T-helper 1 cell treated with Interleukin-12 subunit alpha and Interleukin-12 subunit beta and Interleukin-4 antibody, amounts not matched to agents 30 μg/mL and 1 μg/mL, for 36 hours (primary cell): ENCODE measurements at regions not wholly inside any gene's neighbourhood (a gene's known extent, or its start where the extent isn't known, plus 50 kb on each side); places are given as distances from the start of the nearest gene placed in this dataset.

ENCODE experiments used
- H3K27ac Mint-ChIP-seq: one replicate; pipeline ENCODE4 v1.8.0; 2021; ENCODE audit warnings: mild to moderate bottlenecking, mixed read lengths
- H3K27me3 Mint-ChIP-seq: one replicate; pipeline ENCODE4 v1.8.0; 2021; ENCODE audit warnings: low read depth, mixed read lengths
- H3K36me3 Mint-ChIP-seq: one replicate; pipeline ENCODE4 v1.8.0; 2021; ENCODE audit warnings: low read depth, mixed read lengths
- H3K4me1 Mint-ChIP-seq: one replicate; pipeline ENCODE4 v1.8.0; 2021; ENCODE audit warnings: low read depth, mixed read lengths
- H3K4me3 Mint-ChIP-seq: one replicate; pipeline ENCODE4 v1.8.0; 2021; ENCODE audit warnings: mild to moderate bottlenecking, moderate library complexity, mixed read lengths
- H3K9me3 Mint-ChIP-seq: one replicate; pipeline ENCODE4 v1.8.0; 2021; ENCODE audit warnings: mixed read lengths

GRCh38 chr1:229943148-229943714 lies 123.8 kb upstream of the GALNT2 start:
- no peaks in the 10 kb centered on the region for H3K4me1 Mint-ChIP-seq
- H3K4me3 Mint-ChIP-seq: no peak overlapping the region
- no peaks in the 10 kb centered on the region for H3K9me3 Mint-ChIP-seq
- no peak overlapping the region for H3K27ac Mint-ChIP-seq
- peaks cover 2% of the 10 kb centered on the region for H3K27me3 Mint-ChIP-seq
- no peaks in the 10 kb centered on the region for H3K36me3 Mint-ChIP-seq

DNA sequence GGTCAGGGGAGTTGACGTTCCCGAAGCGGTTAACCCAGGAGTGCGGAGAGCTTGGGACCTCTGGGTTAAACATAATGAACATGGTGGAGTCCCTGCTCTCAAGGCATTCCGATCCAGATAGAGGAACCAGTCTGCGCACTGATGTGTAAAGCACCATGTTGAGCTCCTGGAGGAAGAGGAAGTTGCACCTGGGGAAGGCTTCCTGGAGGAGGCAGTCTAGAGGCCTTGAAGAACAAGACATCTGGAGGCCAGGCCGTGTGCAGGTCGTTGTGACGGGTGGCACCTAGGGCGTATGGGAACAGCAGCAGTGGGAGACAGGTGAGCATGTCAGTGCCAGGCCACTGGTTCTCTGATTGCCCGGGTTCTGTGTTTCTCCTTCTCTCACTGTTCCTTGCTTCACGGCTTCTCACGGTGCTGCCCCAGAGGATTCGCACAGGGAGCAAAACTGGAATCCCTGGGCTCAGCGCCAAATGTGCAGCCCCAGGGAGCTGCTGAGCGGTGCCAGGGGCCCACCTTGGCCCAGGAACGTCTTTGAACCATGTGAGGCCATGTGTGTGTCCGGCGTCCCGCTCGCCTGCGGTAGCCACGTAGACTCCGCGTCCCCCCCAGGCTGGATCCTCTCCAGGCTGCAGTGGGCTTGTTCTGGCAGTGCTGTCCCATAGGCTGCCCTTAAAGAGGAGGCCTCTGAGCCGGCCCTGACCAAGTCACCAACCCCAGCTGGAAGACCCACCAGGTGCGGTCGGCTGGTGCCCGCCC lies 122.9 kb upstream of the GALNT2 start:
- Mint-ChIP-seq H3K9me3 (no peaks in the 10 kb centered on the region), H3K4me1 (no peaks in the 10 kb centered on the region), H3K36me3 (no peaks in the 10 kb centered on the region), H3K27ac (no peak overlapping the region), H3K27me3 (no peaks in the 10 kb centered on the region), H3K4me3 (no peak overlapping the region)

DNA sequence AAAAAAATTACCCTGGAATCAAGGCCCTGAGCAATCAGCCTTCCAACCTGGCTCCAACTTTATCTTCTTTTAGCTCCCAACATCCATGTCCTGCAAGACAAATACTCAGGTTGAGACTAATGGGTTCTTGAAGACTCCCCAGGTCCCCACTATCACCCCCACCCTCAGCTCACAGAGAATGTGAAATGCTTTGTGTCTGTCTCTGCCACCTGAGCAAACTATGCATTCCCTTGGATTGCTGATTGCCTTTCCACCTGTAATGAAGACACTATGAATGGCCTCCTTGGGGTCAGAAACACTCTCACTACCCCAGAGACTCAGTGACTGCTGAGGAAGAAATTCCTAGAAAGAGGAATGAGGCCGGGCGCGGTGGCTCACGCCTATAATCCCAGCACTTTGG lies 121.2 kb upstream of the GALNT2 start:
- H3K4me3 Mint-ChIP-seq: no peak overlapping the region
- no peaks in the 10 kb centered on the region for H3K36me3 Mint-ChIP-seq
- H3K4me1 Mint-ChIP-seq: no peaks in the 10 kb centered on the region
- H3K27me3 Mint-ChIP-seq: peaks cover 7% of the 10 kb centered on the region
- no peaks in the 10 kb centered on the region for H3K9me3 Mint-ChIP-seq
- H3K27ac Mint-ChIP-seq: no peak overlapping the region

DNA sequence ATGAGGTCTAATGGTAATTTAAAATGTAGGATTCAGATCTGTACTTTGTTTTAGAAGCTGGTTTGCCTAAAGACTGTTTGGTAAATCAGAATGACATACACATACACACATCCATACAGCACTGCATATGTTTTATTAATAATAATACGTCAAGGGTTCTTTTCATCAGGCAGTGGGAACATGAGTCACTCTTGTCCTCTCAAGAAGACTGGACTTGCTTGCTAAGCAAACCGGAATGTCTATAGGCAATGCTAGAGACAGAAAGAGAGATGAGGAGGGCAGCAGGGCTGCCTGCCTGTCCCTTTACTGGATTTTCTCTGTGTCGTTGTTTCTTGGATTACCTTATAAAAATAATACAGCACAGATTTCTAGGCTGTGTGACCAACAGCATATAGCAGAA lies 119.1 kb upstream of the GALNT2 start:
- no peaks in the 10 kb centered on the region for H3K9me3 Mint-ChIP-seq
- H3K36me3 Mint-ChIP-seq: no peaks in the 10 kb centered on the region
- no peak overlapping the region for H3K27ac Mint-ChIP-seq
- H3K4me3 Mint-ChIP-seq: no peak overlapping the region
- H3K27me3 Mint-ChIP-seq: peaks cover 14% of the 10 kb centered on the region
- H3K4me1 Mint-ChIP-seq: no peaks in the 10 kb centered on the region

- H3K9me3 Mint-ChIP-seq: no peaks in the 10 kb centered on the region
- peaks cover under 1% of the 10 kb centered on the region for H3K4me1 Mint-ChIP-seq
- no peaks in the 10 kb centered on the region for H3K36me3 Mint-ChIP-seq
- H3K4me3 Mint-ChIP-seq: no peak overlapping the region
- H3K27ac Mint-ChIP-seq: no peak overlapping the region
- peaks cover 14% of the 10 kb centered on the region for H3K27me3 Mint-ChIP-seq
Observed at GRCh38 chr1:229948438-229948837, 118.6 kb upstream of the GALNT2 start.

DNA sequence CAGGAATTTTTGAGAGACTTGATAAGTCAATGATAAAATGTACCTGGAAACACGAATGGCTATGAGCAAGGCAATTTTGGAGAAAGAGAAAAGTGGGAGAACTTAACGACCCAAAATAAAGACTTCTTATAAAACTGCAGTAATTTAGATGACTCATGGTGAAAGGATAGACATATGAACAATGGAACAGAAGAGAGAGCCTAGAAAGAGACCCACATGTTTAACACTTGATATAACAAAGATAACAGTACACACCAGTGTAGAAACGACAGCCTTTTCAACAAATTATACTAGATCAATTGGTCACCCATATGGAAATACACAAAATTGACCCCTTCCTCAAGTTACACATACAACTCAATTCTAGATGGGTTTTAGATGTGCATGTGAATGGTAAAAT lies 117.5 kb upstream of the GALNT2 start:
- no peak overlapping the region for H3K4me3 Mint-ChIP-seq
- peaks cover 4% of the 10 kb centered on the region for H3K9me3 Mint-ChIP-seq
- peaks cover 9% of the 10 kb centered on the region for H3K4me1 Mint-ChIP-seq
- peaks cover 14% of the 10 kb centered on the region for H3K27me3 Mint-ChIP-seq
- no peak overlapping the region for H3K27ac Mint-ChIP-seq
- no peaks in the 10 kb centered on the region for H3K36me3 Mint-ChIP-seq

DNA sequence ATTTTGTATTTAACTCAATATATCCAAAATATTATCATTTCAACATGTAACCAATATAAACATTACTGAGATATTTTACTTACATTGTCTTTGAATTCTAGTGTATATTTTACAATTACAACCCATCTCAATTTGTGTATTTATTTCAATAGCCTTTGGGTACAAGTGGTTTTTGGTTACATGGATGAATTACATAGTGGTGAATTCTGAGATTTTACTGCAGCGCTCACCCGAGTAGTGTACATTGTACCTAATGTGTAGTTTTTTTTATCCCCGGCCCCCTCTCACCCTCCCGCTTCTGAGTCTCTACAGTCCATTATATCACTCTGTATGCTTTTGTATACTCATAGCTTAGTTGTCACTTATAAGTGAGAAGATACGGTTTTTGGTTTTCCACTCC lies 117.0 kb upstream of the GALNT2 start:
- H3K27ac Mint-ChIP-seq: no peak overlapping the region
- H3K9me3 Mint-ChIP-seq: peaks cover 4% of the 10 kb centered on the region
- H3K27me3 Mint-ChIP-seq: peaks cover 14% of the 10 kb centered on the region
- H3K4me1 Mint-ChIP-seq: peaks cover 9% of the 10 kb centered on the region
- no peaks in the 10 kb centered on the region for H3K36me3 Mint-ChIP-seq
- no peak overlapping the region for H3K4me3 Mint-ChIP-seq

DNA sequence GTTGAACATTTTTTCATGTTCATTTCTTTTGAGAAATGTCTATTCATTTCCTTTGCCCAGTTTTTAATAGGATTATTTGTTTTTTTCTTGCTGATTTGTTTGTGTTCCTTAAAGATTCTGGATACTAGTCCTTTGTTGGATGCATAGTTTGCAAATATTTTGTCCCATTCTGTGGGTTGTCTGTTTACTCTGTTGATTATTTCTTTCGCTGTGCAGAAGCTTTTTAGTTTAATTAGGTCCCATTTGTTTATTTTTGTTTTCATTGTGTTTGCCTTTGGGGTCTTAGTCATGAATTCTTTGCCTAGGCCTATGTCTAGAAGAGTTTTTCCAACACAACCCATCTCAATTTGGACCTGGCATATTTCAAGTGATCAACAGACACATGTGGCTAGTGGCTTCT lies 116.1 kb upstream of the GALNT2 start:
- peaks cover 4% of the 10 kb centered on the region for H3K9me3 Mint-ChIP-seq
- peaks cover 14% of the 10 kb centered on the region for H3K27me3 Mint-ChIP-seq
- H3K4me1 Mint-ChIP-seq: peaks cover 9% of the 10 kb centered on the region
- H3K27ac Mint-ChIP-seq: no peak overlapping the region
- H3K36me3 Mint-ChIP-seq: no peaks in the 10 kb centered on the region
- H3K4me3 Mint-ChIP-seq: no peak overlapping the region

GRCh38 chr1:229951856-229952534 lies 115.0 kb upstream of the GALNT2 start:
- Mint-ChIP-seq H3K9me3 (peaks cover 4% of the 10 kb centered on the region), H3K27me3 (peaks cover 14% of the 10 kb centered on the region), H3K4me1 (peaks cover 9% of the 10 kb centered on the region), H3K27ac (no peak overlapping the region), H3K36me3 (no peaks in the 10 kb centered on the region), H3K4me3 (no peak overlapping the region)

- peaks cover 9% of the 10 kb centered on the region for H3K4me1 Mint-ChIP-seq
- H3K36me3 Mint-ChIP-seq: no peaks in the 10 kb centered on the region
- peaks cover 14% of the 10 kb centered on the region for H3K27me3 Mint-ChIP-seq
- H3K9me3 Mint-ChIP-seq: peaks cover 12% of the 10 kb centered on the region
- no peak overlapping the region for H3K27ac Mint-ChIP-seq
- H3K4me3 Mint-ChIP-seq: no peak overlapping the region
Observed at GRCh38 chr1:229952670-229953520, 114.1 kb upstream of the GALNT2 start.

DNA sequence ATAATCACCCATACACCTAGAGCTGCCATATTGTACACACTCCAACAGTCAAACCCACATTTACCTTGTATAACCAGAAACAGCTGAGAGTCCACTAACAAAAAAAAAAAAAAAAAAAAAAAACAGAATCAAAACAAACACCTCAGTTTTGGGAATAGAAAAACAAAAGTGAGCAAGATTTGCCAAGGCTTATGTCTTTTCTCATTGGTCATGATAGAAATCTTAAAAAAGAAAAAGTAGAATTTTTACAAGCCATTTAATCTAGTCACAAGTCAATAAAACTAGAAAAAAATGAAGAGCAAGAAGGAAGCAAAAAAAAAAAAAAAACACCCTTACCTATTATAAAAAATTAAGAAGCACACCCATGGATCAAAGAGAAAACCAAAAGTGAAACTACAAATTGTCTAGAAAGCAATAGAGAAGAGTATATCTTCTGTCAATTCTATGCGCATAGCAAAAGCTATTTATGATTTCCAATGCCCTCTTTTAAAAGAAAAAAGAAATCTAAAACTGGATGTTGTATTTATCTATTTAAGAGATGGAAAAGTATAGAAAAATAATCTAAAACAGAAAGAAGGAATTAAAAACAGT lies 113.2 kb upstream of the GALNT2 start:
- Mint-ChIP-seq H3K9me3 (peaks cover 17% of the 10 kb centered on the region), H3K4me1 (peaks cover 9% of the 10 kb centered on the region), H3K27me3 (peaks cover 14% of the 10 kb centered on the region), H3K36me3 (no peaks in the 10 kb centered on the region), H3K27ac (peak overlapping the region; percentile 10), H3K4me3 (peak overlapping the region; percentile 12)

DNA sequence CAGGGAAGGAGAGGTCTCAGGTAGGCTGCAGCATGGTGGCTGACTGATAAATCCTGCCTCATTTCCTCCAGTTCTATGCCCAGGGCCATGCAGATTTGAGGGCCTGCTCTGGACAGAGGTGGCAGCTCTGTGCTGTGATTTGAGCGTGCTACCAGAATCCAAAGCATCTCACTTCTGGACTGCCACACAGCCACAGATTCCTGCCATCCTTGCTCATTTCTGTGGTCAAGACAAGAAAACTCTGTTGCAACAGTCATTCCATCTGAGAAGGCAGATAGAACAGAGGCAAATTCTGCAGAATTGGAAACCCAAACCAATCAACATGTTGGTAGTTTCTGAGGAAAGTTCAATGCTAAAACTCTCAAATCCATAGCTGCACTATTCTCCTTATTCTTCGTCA lies 102.8 kb upstream of the GALNT2 start:
- H3K4me1 Mint-ChIP-seq: no peaks in the 10 kb centered on the region
- no peak overlapping the region for H3K27ac Mint-ChIP-seq
- peaks cover 30% of the 10 kb centered on the region for H3K27me3 Mint-ChIP-seq
- no peaks in the 10 kb centered on the region for H3K36me3 Mint-ChIP-seq
- no peaks in the 10 kb centered on the region for H3K9me3 Mint-ChIP-seq
- no peak overlapping the region for H3K4me3 Mint-ChIP-seq

DNA sequence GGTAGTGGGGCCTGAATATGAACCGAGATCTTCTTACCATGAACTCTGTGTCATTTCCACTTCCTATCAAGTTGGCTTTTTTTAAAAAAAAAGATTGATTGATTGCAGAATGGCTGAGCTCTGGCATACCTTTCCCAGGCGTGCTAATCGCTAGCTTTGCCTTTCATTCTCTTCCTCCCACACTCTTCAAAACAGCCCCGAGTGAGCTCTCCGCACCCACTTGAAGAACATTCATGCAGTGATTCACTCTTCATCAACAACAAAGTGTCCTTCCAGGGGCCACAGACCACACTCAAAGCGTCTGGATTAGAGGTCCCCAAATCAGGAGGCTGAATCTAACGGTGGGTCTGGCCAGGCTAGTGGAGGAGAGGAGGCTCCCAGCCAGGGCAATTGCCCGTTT lies 96.3 kb upstream of the GALNT2 start:
- H3K27ac Mint-ChIP-seq: no peak overlapping the region
- peaks cover 26% of the 10 kb centered on the region for H3K27me3 Mint-ChIP-seq
- peaks cover 4% of the 10 kb centered on the region for H3K4me1 Mint-ChIP-seq
- no peaks in the 10 kb centered on the region for H3K36me3 Mint-ChIP-seq
- no peak overlapping the region for H3K4me3 Mint-ChIP-seq
- peaks cover 7% of the 10 kb centered on the region for H3K9me3 Mint-ChIP-seq

GRCh38 chr1:229971141-229971540 lies 95.9 kb upstream of the GALNT2 start:
- H3K9me3 Mint-ChIP-seq: peaks cover 8% of the 10 kb centered on the region
- no peak overlapping the region for H3K4me3 Mint-ChIP-seq
- H3K27ac Mint-ChIP-seq: no peak overlapping the region

More at GRCh38 chr1:229971141-229971540, 95.9 kb upstream of the GALNT2 start:
- Mint-ChIP-seq H3K4me1 (peaks cover 4% of the 10 kb centered on the region), H3K36me3 (no peaks in the 10 kb centered on the region), H3K27me3 (peaks cover 26% of the 10 kb centered on the region)
